HCT116 (cell line): ENCODE measurements at regions not wholly inside any gene's neighbourhood (a gene's known extent, or its start where the extent isn't known, plus 50 kb on each side); places are given as distances from the start of the nearest gene placed in this dataset.

Source experiments
- CEBPB ChIP-seq: IDR thresholded peaks from 2 replicates; pipeline ENCODE4 v1.6.1; 2012; ENCODE audit warnings: low read depth
- EZH2 ChIP-seq: fragments of 200-600 bp; sonication (generic); IDR thresholded peaks from 2 replicates; pipeline ENCODE4 v1.6.1; 2017; ENCODE audit warnings: antibody characterized with exemption, mixed run types
- MAX ChIP-seq: IDR thresholded peaks from 2 replicates; pipeline ENCODE4 v1.6.1; 2012
- POLR2A ChIP-seq: IDR thresholded peaks from 2 replicates; pipeline ENCODE4 v1.7.0; 2011; ENCODE audit warnings: borderline replicate concordance; ENCODE audit not compliant: insufficient read depth, insufficient read length; ENCODE audit errors: extremely low read depth
- POLR2AphosphoS5 ChIP-seq: IDR thresholded peaks from 2 replicates; pipeline ENCODE4 v1.6.1; 2011; ENCODE audit warnings: mild to moderate bottlenecking, low read depth, low read length, moderate library complexity
- SIN3A ChIP-seq: IDR thresholded peaks from 2 replicates; pipeline ENCODE4 v1.6.1; 2012; ENCODE audit warnings: low read depth
- TCF7L2 ChIP-seq: IDR thresholded peaks from 2 replicates; pipeline ENCODE4 v1.7.0; 2011; ENCODE audit warnings: borderline replicate concordance, inconsistent platforms; ENCODE audit not compliant: insufficient read depth, insufficient read length; ENCODE audit errors: extremely low read depth
- TF ChIP-seq, protein P1 (sequence below), 3 experiments: fragments of 200-600 bp in 1 of 3; sonication (generic) in 1 of 3; IDR thresholded peaks in 2 of 3; conservative IDR thresholded peaks in 1 of 3; 2 replicates each; pipeline ENCODE4 v1.5.1; 2012 to 2017; ENCODE audit warnings: low read depth in 2 of 3, low read length in 2 of 3, antibody characterized with exemption in 1 of 3, borderline replicate concordance in 1 of 3, control low read depth in 1 of 3, mild to moderate bottlenecking in 1 of 3, mixed read lengths in 1 of 3, mixed run types in 1 of 3, moderate library complexity in 1 of 3; ENCODE audit not compliant: insufficient read depth in 1 of 3

GRCh38 chr4:111650146-111650545 lies 495.1 kb upstream of the FAM241A start:
- no peak for TF ChIP-seq CEBPB
- TF ChIP-seq, protein P1, sequence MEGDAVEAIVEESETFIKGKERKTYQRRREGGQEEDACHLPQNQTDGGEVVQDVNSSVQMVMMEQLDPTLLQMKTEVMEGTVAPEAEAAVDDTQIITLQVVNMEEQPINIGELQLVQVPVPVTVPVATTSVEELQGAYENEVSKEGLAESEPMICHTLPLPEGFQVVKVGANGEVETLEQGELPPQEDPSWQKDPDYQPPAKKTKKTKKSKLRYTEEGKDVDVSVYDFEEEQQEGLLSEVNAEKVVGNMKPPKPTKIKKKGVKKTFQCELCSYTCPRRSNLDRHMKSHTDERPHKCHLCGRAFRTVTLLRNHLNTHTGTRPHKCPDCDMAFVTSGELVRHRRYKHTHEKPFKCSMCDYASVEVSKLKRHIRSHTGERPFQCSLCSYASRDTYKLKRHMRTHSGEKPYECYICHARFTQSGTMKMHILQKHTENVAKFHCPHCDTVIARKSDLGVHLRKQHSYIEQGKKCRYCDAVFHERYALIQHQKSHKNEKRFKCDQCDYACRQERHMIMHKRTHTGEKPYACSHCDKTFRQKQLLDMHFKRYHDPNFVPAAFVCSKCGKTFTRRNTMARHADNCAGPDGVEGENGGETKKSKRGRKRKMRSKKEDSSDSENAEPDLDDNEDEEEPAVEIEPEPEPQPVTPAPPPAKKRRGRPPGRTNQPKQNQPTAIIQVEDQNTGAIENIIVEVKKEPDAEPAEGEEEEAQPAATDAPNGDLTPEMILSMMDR (IDR thresholded peaks at IDR 0.05 in 2 of 3, conservative IDR thresholded peaks at IDR 0.05 in 1 of 3; ENCODE audit: borderline replicate concordance in 1 of 3, insufficient read depth in 1 of 3, low read depth in 2 of 3, low read length in 2 of 3), result no peak
- TF ChIP-seq SIN3A, result no peak
- TF ChIP-seq EZH2, result no peak
- TF ChIP-seq MAX, result no peak
- no peak for TF ChIP-seq POLR2A
- no peak for TF ChIP-seq TCF7L2
- no peak for TF ChIP-seq POLR2AphosphoS5
